Erythroblast (primary cell): ENCODE measurements at regions not wholly inside any gene's neighbourhood (a gene's known extent, or its start where the extent isn't known, plus 50 kb on each side); places are given as distances from the start of the nearest gene placed in this dataset.

Experiments used
- GATA1 ChIP-seq: IDR thresholded peaks from 2 replicates; pipeline ENCODE4 v1.6.1; 2011; ENCODE audit warnings: low read depth, mild to moderate bottlenecking, control low read depth, low read length, moderate library complexity
- POLR2A ChIP-seq: IDR thresholded peaks from 2 replicates; pipeline ENCODE4 v1.6.1; 2011; ENCODE audit warnings: mild to moderate bottlenecking, low read length

DNA sequence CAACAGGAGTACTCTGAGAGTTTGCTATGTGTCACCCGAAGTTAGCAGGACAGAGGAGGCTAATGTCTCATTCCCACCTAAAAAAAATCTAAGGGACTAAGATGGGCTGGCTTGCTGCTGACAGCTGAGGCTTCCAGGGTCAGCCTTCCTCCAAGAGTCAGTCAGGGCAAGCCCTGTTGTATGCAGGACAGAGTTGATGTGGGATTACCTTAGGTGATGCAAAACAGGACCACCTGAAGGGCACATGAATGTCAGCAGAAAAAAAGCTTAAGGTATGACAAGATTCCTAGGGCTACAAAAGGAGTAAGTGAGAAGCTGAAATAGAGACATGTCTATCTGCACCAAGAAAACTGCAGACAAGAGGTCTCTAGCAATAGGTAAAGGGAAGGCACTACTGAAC, 151.5 kb downstream of the NHLRC3 start:
- no peak for TF ChIP-seq POLR2A
- TF ChIP-seq GATA1, result no peak
